ENCODE measurements at regions not wholly inside any gene's neighbourhood (a gene's known extent, or its start where the extent isn't known, plus 50 kb on each side); places are given as distances from the start of the nearest gene placed in this dataset.

- intact Hi-C loops (cut with DNase I) = no loop called here
- no peak overlapping the region for H3K27ac ChIP-seq
- H3K4me1 ChIP-seq = no peaks in the 10 kb centered on the region
- no peak for TF ChIP-seq CTCF (IDR thresholded peaks at IDR 0.05)
- TF ChIP-seq POLR2A (IDR thresholded peaks at IDR 0.05) = no peak
- no peaks in the 10 kb centered on the region for H3K27me3 ChIP-seq
- no peaks in the 10 kb centered on the region for H3K36me3 ChIP-seq
- no peak for DNase-seq
- no peak overlapping the region for H3K4me3 ChIP-seq (replicated peaks in 1 of 3)
- H3K9me3 ChIP-seq = no peaks in the 10 kb centered on the region
Measured at GRCh38 chr5:72673623-72674022, 142.8 kb upstream of the TNPO1 start.

GRCh38 chr5:72673180-72673579 is 143.3 kb upstream of the TNPO1 start:
- Histone ChIP-seq H3K36me3 (no peaks in the 10 kb centered on the region), H3K27me3 (no peaks in the 10 kb centered on the region), H3K9me3 (no peaks in the 10 kb centered on the region), H3K4me3 (replicated peaks in 1 of 3) (no peak overlapping the region), H3K27ac (no peak overlapping the region), H3K4me1 (no peaks in the 10 kb centered on the region)
- intact Hi-C loops (cut with DNase I) = no loop called here
- no peak for DNase-seq
- TF ChIP-seq CTCF (IDR thresholded peaks at IDR 0.05) = no peak
- no peak for TF ChIP-seq POLR2A (IDR thresholded peaks at IDR 0.05)

- no peaks in the 10 kb centered on the region for H3K27me3 ChIP-seq
- no peaks in the 10 kb centered on the region for H3K4me1 ChIP-seq
- intact Hi-C loops (cut with DNase I) = no loop called here
- H3K36me3 ChIP-seq = no peaks in the 10 kb centered on the region
- TF ChIP-seq CTCF (IDR thresholded peaks at IDR 0.05) (no peak), POLR2A (IDR thresholded peaks at IDR 0.05) (no peak)
- no peak for DNase-seq
- H3K27ac ChIP-seq = no peak overlapping the region
- H3K4me3 ChIP-seq (replicated peaks in 1 of 3) = no peak overlapping the region
- H3K9me3 ChIP-seq = no peaks in the 10 kb centered on the region
- WGBS, 2 donors = 90 to 94% methylated on average over 1 of the region's 1 CpG
Measured at GRCh38 chr5:72667708-72668107, 148.8 kb upstream of the TNPO1 start.

GRCh38 chr5:72662936-72663335 is 153.5 kb upstream of the TNPO1 start:
- Histone ChIP-seq H3K9me3 (no peaks in the 10 kb centered on the region), H3K4me1 (no peaks in the 10 kb centered on the region), H3K27me3 (no peaks in the 10 kb centered on the region), H3K4me3 (replicated peaks in 1 of 3) (no peak overlapping the region), H3K36me3 (no peaks in the 10 kb centered on the region), H3K27ac (no peak overlapping the region)
- TF ChIP-seq CTCF (IDR thresholded peaks at IDR 0.05) = no peak
- TF ChIP-seq POLR2A (IDR thresholded peaks at IDR 0.05) = no peak
- 76 to 81% methylated on average over 7 of the region's 7 CpGs for WGBS, 2 donors
- DNase-seq = no peak
- intact Hi-C loops (cut with DNase I) = no loop called here

GRCh38 chr5:72662305-72662704 is 154.2 kb upstream of the TNPO1 start:
- Histone ChIP-seq H3K4me3 (replicated peaks in 1 of 3) (no peak overlapping the region), H3K36me3 (no peaks in the 10 kb centered on the region), H3K27me3 (no peaks in the 10 kb centered on the region), H3K27ac (no peak overlapping the region), H3K9me3 (no peaks in the 10 kb centered on the region), H3K4me1 (no peaks in the 10 kb centered on the region)
- TF ChIP-seq POLR2A (IDR thresholded peaks at IDR 0.05) (no peak), CTCF (IDR thresholded peaks at IDR 0.05) (no peak)
- no peak for DNase-seq
- WGBS, 2 donors = 85 to 94% methylated on average over 3 of the region's 3 CpGs
- intact Hi-C loops (cut with DNase I) = no loop called here

Measured in thyroid gland (tissue), 4 donors.